Endothelial cell of umbilical vein (primary cell): ENCODE measurements at regions not wholly inside any gene's neighbourhood (a gene's known extent, or its start where the extent isn't known, plus 50 kb on each side); places are given as distances from the start of the nearest gene placed in this dataset.
"Not testable (repeated sequence)": the region's sequence is repeated elsewhere in the genome, so short reads cannot be mapped to it uniquely, and the experiment has no call there.

Source experiments
- EZH2 ChIP-seq: IDR thresholded peaks from 2 replicates; pipeline ENCODE4 v1.6.1; 2012; ENCODE audit warnings: borderline replicate concordance, low read depth, mild to moderate bottlenecking, moderate library complexity, low read length, inconsistent platforms; ENCODE audit not compliant: severe bottlenecking
- FOS ChIP-seq: IDR thresholded peaks from 2 replicates; pipeline ENCODE4 v1.6.1; 2011; ENCODE audit warnings: mild to moderate bottlenecking, low read length, moderate library complexity, borderline replicate concordance; ENCODE audit not compliant: insufficient read depth
- JUN ChIP-seq: IDR thresholded peaks from 2 replicates; pipeline ENCODE4 v1.6.1; 2011; ENCODE audit warnings: borderline replicate concordance, low read depth; ENCODE audit not compliant: insufficient read length, insufficient read depth
- MYC ChIP-seq: IDR thresholded peaks from one replicate; pipeline ENCODE4 v1.6.1; 2011; ENCODE audit warnings: mild to moderate bottlenecking, low read depth, low read length
- POLR2A ChIP-seq: IDR thresholded peaks from 2 replicates; pipeline ENCODE4 v1.6.1; 2012; ENCODE audit warnings: low read depth, mild to moderate bottlenecking, control low read depth, low read length
- POLR2AphosphoS5 ChIP-seq: IDR thresholded peaks from 2 replicates; pipeline ENCODE4 v1.6.1; 2012; ENCODE audit warnings: low read depth, mild to moderate bottlenecking, control low read depth, low read length, moderate library complexity; ENCODE audit not compliant: insufficient read depth
- TF ChIP-seq, protein P1 (sequence below), 2 donors: IDR thresholded peaks; 1 replicate in 1 of 2; 2 replicates in 1 of 2; pipeline ENCODE4 v1.5.1; 2011; ENCODE audit warnings: low read length in 2 of 2, mild to moderate bottlenecking in 2 of 2, moderate library complexity in 2 of 2, control low read depth in 1 of 2, inconsistent platforms in 1 of 2, low read depth in 1 of 2; ENCODE audit not compliant: insufficient read depth in 1 of 2; ENCODE audit errors: extremely low read depth in 1 of 2
- TF ChIP-seq, protein P2 (sequence below): IDR thresholded peaks from 2 replicates; pipeline ENCODE4 v1.6.1; 2011; ENCODE audit not compliant: insufficient read depth, insufficient read length

DNA sequence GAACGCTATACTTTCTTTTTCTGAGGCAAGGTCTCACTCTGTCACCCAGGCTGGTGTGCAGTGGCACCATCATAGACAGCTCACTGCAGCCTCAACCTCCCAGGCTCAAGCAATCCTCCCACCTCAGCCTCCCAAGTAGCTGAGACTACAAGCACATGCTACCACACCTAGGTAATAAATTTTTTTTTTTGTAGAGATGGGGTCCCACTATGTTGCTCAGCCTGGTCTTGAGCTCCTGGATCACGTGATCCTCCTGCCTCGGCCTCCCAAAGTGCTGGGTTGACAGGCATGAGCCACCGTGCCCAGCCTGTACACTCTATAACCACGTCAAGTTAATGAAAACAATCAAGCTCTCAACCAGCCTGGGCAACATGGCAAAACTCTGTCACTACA, 127.1 kb upstream of the VOPP1 start:
- TF ChIP-seq, protein P1, sequence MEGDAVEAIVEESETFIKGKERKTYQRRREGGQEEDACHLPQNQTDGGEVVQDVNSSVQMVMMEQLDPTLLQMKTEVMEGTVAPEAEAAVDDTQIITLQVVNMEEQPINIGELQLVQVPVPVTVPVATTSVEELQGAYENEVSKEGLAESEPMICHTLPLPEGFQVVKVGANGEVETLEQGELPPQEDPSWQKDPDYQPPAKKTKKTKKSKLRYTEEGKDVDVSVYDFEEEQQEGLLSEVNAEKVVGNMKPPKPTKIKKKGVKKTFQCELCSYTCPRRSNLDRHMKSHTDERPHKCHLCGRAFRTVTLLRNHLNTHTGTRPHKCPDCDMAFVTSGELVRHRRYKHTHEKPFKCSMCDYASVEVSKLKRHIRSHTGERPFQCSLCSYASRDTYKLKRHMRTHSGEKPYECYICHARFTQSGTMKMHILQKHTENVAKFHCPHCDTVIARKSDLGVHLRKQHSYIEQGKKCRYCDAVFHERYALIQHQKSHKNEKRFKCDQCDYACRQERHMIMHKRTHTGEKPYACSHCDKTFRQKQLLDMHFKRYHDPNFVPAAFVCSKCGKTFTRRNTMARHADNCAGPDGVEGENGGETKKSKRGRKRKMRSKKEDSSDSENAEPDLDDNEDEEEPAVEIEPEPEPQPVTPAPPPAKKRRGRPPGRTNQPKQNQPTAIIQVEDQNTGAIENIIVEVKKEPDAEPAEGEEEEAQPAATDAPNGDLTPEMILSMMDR (IDR thresholded peaks at IDR 0.05; ENCODE audit: extremely low read depth in 1 of 2, insufficient read depth in 1 of 2, low read depth in 1 of 2, low read length in 2 of 2) = not testable (repeated sequence)
- not testable (repeated sequence) for TF ChIP-seq POLR2A, MYC, JUN, POLR2AphosphoS5, EZH2, FOS
- TF ChIP-seq, protein P2, sequence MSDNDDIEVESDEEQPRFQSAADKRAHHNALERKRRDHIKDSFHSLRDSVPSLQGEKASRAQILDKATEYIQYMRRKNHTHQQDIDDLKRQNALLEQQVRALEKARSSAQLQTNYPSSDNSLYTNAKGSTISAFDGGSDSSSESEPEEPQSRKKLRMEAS = not testable (repeated sequence)
